ENCODE measurements at regions not wholly inside any gene's neighbourhood (a gene's known extent, or its start where the extent isn't known, plus 50 kb on each side); places are given as distances from the start of the nearest gene placed in this dataset.

- no peak for DNase-seq (ENCODE audit: low read depth in 2 of 2)
Observed at GRCh38 chr1:106875622-106876021, 180.9 kb upstream of the PRMT6 start.

GRCh38 chr1:106876384-106876783 lies 180.1 kb upstream of the PRMT6 start:
- no peak for DNase-seq (ENCODE audit: low read depth in 2 of 2)

GRCh38 chr1:106879538-106879937 lies 176.9 kb upstream of the PRMT6 start:
- DNase-seq (ENCODE audit: low read depth in 2 of 2) = no peak

GRCh38 chr1:106880226-106880625 lies 176.2 kb upstream of the PRMT6 start:
- no peak for DNase-seq (ENCODE audit: low read depth in 2 of 2)

GRCh38 chr1:106883208-106883607 lies 173.3 kb upstream of the PRMT6 start:
- DNase-seq (ENCODE audit: low read depth in 2 of 2) = no peak

GRCh38 chr1:106889059-106889458 lies 167.4 kb upstream of the PRMT6 start:
- no peak for DNase-seq (ENCODE audit: low read depth in 2 of 2)

- DNase-seq (ENCODE audit: low read depth in 2 of 2) = no peak
Observed at GRCh38 chr1:106889583-106889982, 166.9 kb upstream of the PRMT6 start.

- no peak for DNase-seq (ENCODE audit: low read depth in 2 of 2)
Observed at GRCh38 chr1:106897976-106898375, 158.5 kb upstream of the PRMT6 start.

- no peak for DNase-seq (ENCODE audit: low read depth in 2 of 2)
Observed at GRCh38 chr1:106899644-106900043, 156.8 kb upstream of the PRMT6 start.

- no peak for DNase-seq (ENCODE audit: low read depth in 2 of 2)
Observed at GRCh38 chr1:106907795-106908194, 148.7 kb upstream of the PRMT6 start.

- DNase-seq (ENCODE audit: low read depth in 2 of 2) = no peak
Observed at GRCh38 chr1:106908689-106909088, 147.8 kb upstream of the PRMT6 start.

GRCh38 chr1:106910798-106911197 lies 145.7 kb upstream of the PRMT6 start:
- no peak for DNase-seq (ENCODE audit: low read depth in 2 of 2)

GRCh38 chr1:106912131-106912530 lies 144.3 kb upstream of the PRMT6 start:
- no peak for DNase-seq (ENCODE audit: low read depth in 2 of 2)

GRCh38 chr1:106921186-106921585 lies 135.3 kb upstream of the PRMT6 start:
- DNase-seq (ENCODE audit: low read depth in 2 of 2) = no peak

GRCh38 chr1:106924360-106924759 lies 132.1 kb upstream of the PRMT6 start:
- no peak for DNase-seq (ENCODE audit: low read depth in 2 of 2)

- DNase-seq (ENCODE audit: low read depth in 2 of 2) = no peak
Observed at GRCh38 chr1:106925750-106926149, 130.7 kb upstream of the PRMT6 start.

GRCh38 chr1:106926803-106927582 lies 129.5 kb upstream of the PRMT6 start:
- DNase-seq (ENCODE audit: low read depth in 2 of 2) = no peak

- no peak for DNase-seq (ENCODE audit: low read depth in 2 of 2)
Observed at GRCh38 chr1:106937104-106937503, 119.4 kb upstream of the PRMT6 start.

GRCh38 chr1:106944721-106945120 lies 111.8 kb upstream of the PRMT6 start:
- DNase-seq (ENCODE audit: low read depth in 2 of 2) = no peak

GRCh38 chr1:106952776-106953175 lies 103.7 kb upstream of the PRMT6 start:
- no peak for DNase-seq (ENCODE audit: low read depth in 2 of 2)

GRCh38 chr1:106954661-106955229 lies 101.7 kb upstream of the PRMT6 start:
- no peak for DNase-seq (ENCODE audit: low read depth in 2 of 2)

- DNase-seq (ENCODE audit: low read depth in 2 of 2) = no peak
Observed at GRCh38 chr1:106956721-106957120, 99.8 kb upstream of the PRMT6 start.

- no peak for DNase-seq (ENCODE audit: low read depth in 2 of 2)
Observed at GRCh38 chr1:106957795-106958194, 98.7 kb upstream of the PRMT6 start.

- DNase-seq (ENCODE audit: low read depth in 2 of 2) = no peak
Observed at GRCh38 chr1:106960412-106960811, 96.1 kb upstream of the PRMT6 start.
